Smooth muscle cell (in vitro differentiated cells): ENCODE measurements at regions not wholly inside any gene's neighbourhood (a gene's known extent, or its start where the extent isn't known, plus 50 kb on each side); places are given as distances from the start of the nearest gene placed in this dataset.

Experiments
- DNase-seq: peaks from one replicate; lab custom pipeline; 2025; ENCODE audit not compliant: unreplicated experiment; lab: John Stamatoyannopoulos, UW
- H2AFZ ChIP-seq: fragments of 200-600 bp; sonication (generic); 2 replicates; pipeline ENCODE4 v1.6.0; 2016; ENCODE audit warnings: antibody characterized with exemption, low read depth, mild to moderate bottlenecking
- H3F3A ChIP-seq: fragments of 200-600 bp; sonication (generic); 2 replicates; pipeline ENCODE4 v1.6.0; 2017; ENCODE audit warnings: antibody characterized with exemption, low read depth
- H3K27ac ChIP-seq: fragments of 200-600 bp; sonication (generic); 2 replicates; pipeline ENCODE4 v1.5.1; 2016; ENCODE audit warnings: low read depth, mild to moderate bottlenecking
- H3K27me3 ChIP-seq: fragments of 200-600 bp; sonication (generic); 2 replicates; pipeline ENCODE4 v1.6.1; 2016; ENCODE audit warnings: low read depth, mild to moderate bottlenecking
- H3K36me3 ChIP-seq: fragments of 200-600 bp; sonication (generic); 2 replicates; pipeline ENCODE4 v1.5.1; 2016; ENCODE audit warnings: low read depth
- H3K4me1 ChIP-seq: fragments of 200-600 bp; sonication (generic); 2 replicates; pipeline ENCODE4 v1.5.1; 2016; ENCODE audit warnings: low read depth
- H3K4me2 ChIP-seq: fragments of 200-600 bp; sonication (generic); 2 replicates; pipeline ENCODE4 v1.6.0; 2016; ENCODE audit warnings: mild to moderate bottlenecking
- H3K4me3 ChIP-seq: fragments of 200-600 bp; sonication (generic); 2 replicates; pipeline ENCODE4 v1.5.1; 2016; ENCODE audit warnings: mild to moderate bottlenecking
- H3K79me2 ChIP-seq: fragments of 200-600 bp; sonication (generic); 2 replicates; pipeline ENCODE4 v1.6.0; 2016; ENCODE audit warnings: low read depth, mild to moderate bottlenecking
- H3K9ac ChIP-seq: fragments of 200-600 bp; sonication (generic); 2 replicates; pipeline ENCODE4 v1.6.0; 2016; ENCODE audit warnings: low read depth
- H3K9me3 ChIP-seq: fragments of 200-600 bp; sonication (generic); replicated peaks from 2 replicates; pipeline ENCODE4 v1.5.1; 2016; ENCODE audit warnings: low read depth
- H4K20me1 ChIP-seq: fragments of 200-600 bp; sonication (generic); 2 replicates; pipeline ENCODE4 v1.6.0; 2016; ENCODE audit warnings: low read depth
- CTCF ChIP-seq: fragments of 200-600 bp; sonication (generic); IDR thresholded peaks from 2 replicates; pipeline ENCODE4 v1.5.1; 2017; ENCODE audit warnings: borderline replicate concordance, mild to moderate bottlenecking, antibody characterized with exemption; ENCODE audit not compliant: insufficient read depth, poor library complexity, severe bottlenecking
- WGBS: methylation state at CpG from one replicate; pipeline ENCODE4 v1.1.7; 2016; ENCODE audit warnings: low lambda C conversion rate; 5-methylcytosine and 5-hydroxymethylcytosine counted together

GRCh38 chr1:90799326-90799725, 82.2 kb upstream of the BARHL2 start:
- no peak for TF ChIP-seq CTCF
- peaks cover 14% of the 10 kb centered on the region for H3K4me1 ChIP-seq
- H3K9me3 ChIP-seq, result no peaks in the 10 kb centered on the region
- no peak for DNase-seq
- H3K79me2 ChIP-seq, result no peaks in the 10 kb centered on the region
- H3K27me3 ChIP-seq, result no peaks in the 10 kb centered on the region
- H3K27ac ChIP-seq, result no peak overlapping the region
- no peak overlapping the region for H3K4me2 ChIP-seq
- 93% methylated on average over 8 of the region's 8 CpGs for WGBS
- H3K4me3 ChIP-seq, result no peak overlapping the region
- no peaks in the 10 kb centered on the region for H3F3A ChIP-seq
- H4K20me1 ChIP-seq, result no peaks in the 10 kb centered on the region
- no peak overlapping the region for H2AFZ ChIP-seq
- H3K9ac ChIP-seq, result no peak overlapping the region
- H3K36me3 ChIP-seq, result no peaks in the 10 kb centered on the region

- 81% methylated on average over 2 of the region's 2 CpGs for WGBS
- no peak overlapping the region for H2AFZ ChIP-seq
- H3K4me3 ChIP-seq, result no peak overlapping the region
- H3K79me2 ChIP-seq, result no peaks in the 10 kb centered on the region
- H3K27ac ChIP-seq, result no peak overlapping the region
- H3K4me1 ChIP-seq, result peaks cover 15% of the 10 kb centered on the region
- H3K9ac ChIP-seq, result no peak overlapping the region
- no peaks in the 10 kb centered on the region for H3K9me3 ChIP-seq
- no peak for TF ChIP-seq CTCF
- no peaks in the 10 kb centered on the region for H3K36me3 ChIP-seq
- H4K20me1 ChIP-seq, result no peaks in the 10 kb centered on the region
- no peaks in the 10 kb centered on the region for H3F3A ChIP-seq
- H3K27me3 ChIP-seq, result no peaks in the 10 kb centered on the region
- H3K4me2 ChIP-seq, result no peak overlapping the region
- no peak for DNase-seq
Measured at GRCh38 chr1:90798883-90799282, 81.8 kb upstream of the BARHL2 start.

GRCh38 chr1:90798344-90798743, 81.2 kb upstream of the BARHL2 start:
- no peaks in the 10 kb centered on the region for H3F3A ChIP-seq
- no peak for TF ChIP-seq CTCF
- no peaks in the 10 kb centered on the region for H3K36me3 ChIP-seq
- no peak overlapping the region for H3K4me2 ChIP-seq
- no peak overlapping the region for H3K4me3 ChIP-seq
- H4K20me1 ChIP-seq, result no peaks in the 10 kb centered on the region
- H3K4me1 ChIP-seq, result peaks cover 15% of the 10 kb centered on the region
- 89% methylated on average over 1 of the region's 1 CpG for WGBS
- H3K9ac ChIP-seq, result no peak overlapping the region
- DNase-seq, result no peak
- no peak overlapping the region for H3K27ac ChIP-seq
- no peaks in the 10 kb centered on the region for H3K79me2 ChIP-seq
- no peaks in the 10 kb centered on the region for H3K9me3 ChIP-seq
- H3K27me3 ChIP-seq, result no peaks in the 10 kb centered on the region
- H2AFZ ChIP-seq, result no peak overlapping the region

- no peak for TF ChIP-seq CTCF
- 51% methylated on average over 2 of the region's 2 CpGs for WGBS
- no peak for DNase-seq
- Histone ChIP-seq H3F3A (no peaks in the 10 kb centered on the region), H3K4me2 (no peak overlapping the region), H3K27ac (no peak overlapping the region), H3K4me3 (no peak overlapping the region), H3K79me2 (no peaks in the 10 kb centered on the region), H2AFZ (no peak overlapping the region), H3K27me3 (no peaks in the 10 kb centered on the region), H3K36me3 (no peaks in the 10 kb centered on the region), H3K4me1 (peaks cover 15% of the 10 kb centered on the region), H4K20me1 (no peaks in the 10 kb centered on the region), H3K9ac (no peak overlapping the region), H3K9me3 (no peaks in the 10 kb centered on the region)
Measured at GRCh38 chr1:90795431-90795830, 78.3 kb upstream of the BARHL2 start.
